Neural cell (in vitro differentiated cells): ENCODE measurements at regions not wholly inside any gene's neighbourhood (a gene's known extent, or its start where the extent isn't known, plus 50 kb on each side); places are given as distances from the start of the nearest gene placed in this dataset.

Source experiments
- H2AFZ ChIP-seq: fragments of 200-600, 300-800 bp; sonication (generic), shearing (Covaris generic); 2 replicates; pipeline ENCODE4 v1.6.0; 2014; ENCODE audit warnings: low read depth, mild to moderate bottlenecking, antibody characterized with exemption, low read length, moderate library complexity
- H3F3A ChIP-seq: fragments of 200-600 bp; shearing (Covaris generic); 2 replicates; pipeline ENCODE4 v1.6.1; 2016; ENCODE audit warnings: mild to moderate bottlenecking, moderate library complexity, mixed read lengths, antibody characterized with exemption, low read length; ENCODE audit not compliant: insufficient read depth, poor library complexity, severe bottlenecking
- H3K27ac ChIP-seq: fragments of 200-600, 300-800 bp; sonication (generic), shearing (Covaris generic); 2 replicates; pipeline ENCODE4 v1.5.1; 2014; ENCODE audit warnings: mild to moderate bottlenecking, low read length, moderate library complexity
- H3K27me3 ChIP-seq: fragments of 300-800, 200-600 bp; sonication (generic), shearing (Covaris generic); 2 replicates; pipeline ENCODE4 v1.6.0; 2014; ENCODE audit warnings: mild to moderate bottlenecking, low read depth, low read length, moderate library complexity; ENCODE audit not compliant: insufficient read depth
- H3K36me3 ChIP-seq: fragments of 300-800, 200-600 bp; sonication (generic), shearing (Covaris generic); 2 replicates; pipeline ENCODE4 v1.5.1; 2014; ENCODE audit warnings: mild to moderate bottlenecking, antibody characterized with exemption, low read length, moderate library complexity; ENCODE audit not compliant: insufficient read depth
- H3K4me2 ChIP-seq: fragments of 300-800, 200-600 bp; sonication (generic), shearing (Covaris generic); 2 replicates; pipeline ENCODE4 v1.6.0; 2014; ENCODE audit warnings: mild to moderate bottlenecking, low read length
- H3K4me3 ChIP-seq: fragments of 300-800, 200-600 bp; sonication (generic), shearing (Covaris generic); 2 replicates; pipeline ENCODE4 v1.5.1; 2014; ENCODE audit warnings: mild to moderate bottlenecking, low read length, moderate library complexity
- H3K79me2 ChIP-seq: fragments of 200-600 bp; shearing (Covaris generic); replicated peaks from 2 replicates; pipeline ENCODE4 v1.6.0; 2014; ENCODE audit warnings: mild to moderate bottlenecking, low read length, moderate library complexity; ENCODE audit not compliant: insufficient read depth
- H3K9ac ChIP-seq: fragments of 300-800, 200-600 bp; sonication (generic), shearing (Covaris generic); 2 replicates; pipeline ENCODE4 v1.6.1; 2016; ENCODE audit warnings: mild to moderate bottlenecking, low read length, mixed read lengths
- H3K9me2 ChIP-seq: fragments of 200-600 bp; shearing (Covaris generic); 2 replicates; pipeline ENCODE4 v1.6.1; 2016; ENCODE audit warnings: mild to moderate bottlenecking, low read length, mixed read lengths; ENCODE audit not compliant: insufficient read depth
- H3K9me3 ChIP-seq: fragments of 200-600, 300-800 bp; sonication (generic), shearing (Covaris generic); 2 replicates; pipeline ENCODE4 v1.6.1; 2016; ENCODE audit warnings: mild to moderate bottlenecking, mixed run types, low read length, moderate library complexity, mixed read lengths
- H4K20me1 ChIP-seq: fragments of 200-600 bp; shearing (Covaris generic); 2 replicates; pipeline ENCODE4 v1.6.1; 2016; ENCODE audit warnings: mild to moderate bottlenecking, mixed run types; ENCODE audit not compliant: insufficient read depth
- EP300 ChIP-seq: fragments of 450-650 bp; conservative IDR thresholded peaks from 2 replicates; pipeline ENCODE4 v1.6.1; 2014; ENCODE audit warnings: antibody characterized with exemption, mild to moderate bottlenecking, moderate library complexity; ENCODE audit not compliant: poor library complexity, severe bottlenecking
- EZH2 ChIP-seq: fragments of 200-600, 300-800 bp; shearing (Covaris generic), sonication (generic); IDR thresholded peaks from 2 replicates; pipeline ENCODE4 v1.6.1; 2014; ENCODE audit warnings: antibody characterized with exemption, low read length, borderline replicate concordance, mild to moderate bottlenecking; ENCODE audit not compliant: insufficient read depth, poor library complexity, severe bottlenecking
- MXI1 ChIP-seq: fragments of 450-650 bp; conservative IDR thresholded peaks from 2 replicates; pipeline ENCODE4 v1.6.1; 2014; ENCODE audit warnings: antibody characterized with exemption, mild to moderate bottlenecking; ENCODE audit not compliant: poor library complexity, severe bottlenecking
- POLR2AphosphoS5 ChIP-seq: IDR thresholded peaks from 2 replicates; pipeline ENCODE4 v1.6.1; 2012
- RAD21 ChIP-seq: fragments of 450-650 bp; conservative IDR thresholded peaks from 2 replicates; pipeline ENCODE4 v1.6.1; 2014; ENCODE audit warnings: antibody characterized with exemption, mild to moderate bottlenecking, moderate library complexity
- SMC3 ChIP-seq: fragments of 450-650 bp; conservative IDR thresholded peaks from 2 replicates; pipeline ENCODE4 v1.6.1; 2014; ENCODE audit warnings: antibody characterized with exemption, mild to moderate bottlenecking, moderate library complexity; ENCODE audit not compliant: poor library complexity
- TAF1 ChIP-seq: IDR thresholded peaks from 2 replicates; pipeline ENCODE4 v1.6.1; 2012; ENCODE audit warnings: low read depth
- TF ChIP-seq, protein P1 (sequence below): IDR thresholded peaks from 2 replicates; pipeline ENCODE4 v1.6.1; 2012; ENCODE audit warnings: borderline replicate concordance
- TF ChIP-seq, protein P2 (sequence below): fragments of 450-650 bp; IDR thresholded peaks from 2 replicates; pipeline ENCODE4 v1.5.1; 2014; ENCODE audit warnings: antibody characterized with exemption, mild to moderate bottlenecking, moderate library complexity; ENCODE audit not compliant: poor library complexity, severe bottlenecking

DNA sequence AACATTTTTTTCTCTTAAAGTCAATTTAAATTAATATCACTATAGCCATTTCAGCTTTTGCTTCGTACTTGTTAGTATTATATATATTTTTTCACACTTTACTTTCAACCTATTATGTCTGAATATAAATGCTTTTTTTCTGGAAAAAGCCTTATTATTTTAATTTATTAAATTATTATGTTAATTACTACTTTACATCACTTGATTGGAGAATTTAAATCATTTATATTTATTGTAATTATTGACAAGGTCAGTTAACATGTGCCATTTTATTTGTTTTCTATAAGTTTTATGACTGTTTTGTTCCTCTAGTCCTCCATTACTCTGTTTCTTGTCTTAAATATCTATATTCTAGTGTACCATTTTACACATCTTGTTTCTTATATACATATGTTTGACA, 1333.4 kb upstream of the MIR17HG start:
- H3K79me2 ChIP-seq = no peaks in the 10 kb centered on the region
- H3K27ac ChIP-seq = no peak overlapping the region
- H3K4me2 ChIP-seq = no peak overlapping the region
- H3K27me3 ChIP-seq = no peaks in the 10 kb centered on the region
- H2AFZ ChIP-seq = no peak overlapping the region
- H4K20me1 ChIP-seq = no peaks in the 10 kb centered on the region
- H3K4me3 ChIP-seq = no peak overlapping the region
- H3K36me3 ChIP-seq = no peaks in the 10 kb centered on the region
- H3K9ac ChIP-seq = no peak overlapping the region
- TF ChIP-seq EP300 (no peak), POLR2AphosphoS5 (no peak), MXI1 (no peak)
- H3K9me3 ChIP-seq = no peaks in the 10 kb centered on the region
- no peaks in the 10 kb centered on the region for H3K9me2 ChIP-seq
- no peaks in the 10 kb centered on the region for H3F3A ChIP-seq

DNA sequence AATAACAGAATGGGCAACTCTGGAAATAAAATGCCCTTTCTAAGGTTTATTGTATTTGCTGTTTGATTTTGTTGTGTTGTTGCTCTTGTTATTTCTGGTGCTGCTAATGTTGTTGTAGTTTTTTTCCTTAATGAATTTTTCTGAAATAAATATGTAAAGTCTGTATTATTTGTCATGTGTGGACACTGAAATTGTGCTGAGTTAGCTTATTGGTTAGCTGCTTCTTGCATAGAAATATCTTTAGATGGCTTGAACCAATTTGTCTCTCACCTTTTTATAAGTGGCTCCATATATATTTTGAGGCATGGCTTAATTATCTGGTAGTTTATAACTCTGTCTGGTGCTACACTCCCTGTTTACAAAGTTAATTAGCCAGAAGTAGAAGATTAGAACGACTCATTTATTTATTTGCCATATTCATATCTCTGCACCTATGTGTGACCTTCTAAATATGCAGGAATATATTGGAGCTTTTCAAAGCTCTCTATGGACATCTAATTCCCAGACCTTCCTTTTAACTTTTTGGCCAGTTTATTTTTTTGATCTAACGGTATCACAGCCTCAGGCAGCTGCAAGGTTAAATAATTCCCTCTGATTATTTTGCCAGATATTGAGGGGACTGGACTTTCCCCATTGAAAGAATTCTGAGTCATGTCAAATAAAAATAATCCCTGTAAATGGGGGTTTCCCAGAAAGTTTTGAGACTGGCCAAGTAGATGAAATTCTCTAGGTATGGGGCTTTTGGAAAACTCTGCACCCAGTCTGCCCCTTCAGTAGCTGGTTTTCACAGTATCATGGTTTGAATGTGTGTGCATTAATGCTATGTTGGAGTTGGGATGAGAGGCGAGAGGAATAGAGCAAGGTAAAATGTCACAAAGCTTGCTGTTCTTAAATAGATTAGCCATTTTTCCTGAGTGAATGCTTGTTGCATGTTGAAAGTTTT, 1331.7 kb upstream of the MIR17HG start:
- H2AFZ ChIP-seq = no peak overlapping the region
- no peak for TF ChIP-seq TAF1
- TF ChIP-seq RAD21 = no peak
- H3F3A ChIP-seq = peaks cover 1% of the 10 kb centered on the region

DNA sequence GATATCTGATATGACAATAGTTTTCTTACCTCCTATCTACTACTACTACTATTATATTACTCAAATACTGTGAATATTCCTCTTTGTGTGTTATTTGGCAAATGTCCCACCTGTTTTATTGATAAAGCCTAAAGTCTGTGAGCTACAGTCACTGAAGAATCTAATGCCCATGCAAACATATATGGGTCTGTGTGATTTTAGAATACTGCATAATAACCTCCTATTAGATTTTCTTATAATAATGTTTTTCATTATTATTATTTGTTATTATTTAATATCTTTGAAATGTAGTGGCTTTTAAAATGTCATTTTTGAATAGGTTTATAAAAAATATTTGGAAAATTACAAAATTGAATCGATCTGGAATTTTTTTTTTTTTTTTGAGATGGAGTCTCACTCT, 1330.8 kb upstream of the MIR17HG start:
- no peaks in the 10 kb centered on the region for H3K79me2 ChIP-seq
- no peaks in the 10 kb centered on the region for H4K20me1 ChIP-seq
- H3K9me2 ChIP-seq = no peaks in the 10 kb centered on the region
- no peaks in the 10 kb centered on the region for H3K27me3 ChIP-seq
- peaks cover 7% of the 10 kb centered on the region for H3F3A ChIP-seq
- no peak overlapping the region for H3K4me2 ChIP-seq
- no peak overlapping the region for H2AFZ ChIP-seq
- no peak overlapping the region for H3K4me3 ChIP-seq
- H3K36me3 ChIP-seq = no peaks in the 10 kb centered on the region
- no peak overlapping the region for H3K9ac ChIP-seq
- H3K27ac ChIP-seq = no peak overlapping the region
- H3K9me3 ChIP-seq = no peaks in the 10 kb centered on the region
- TF ChIP-seq, protein P1, sequence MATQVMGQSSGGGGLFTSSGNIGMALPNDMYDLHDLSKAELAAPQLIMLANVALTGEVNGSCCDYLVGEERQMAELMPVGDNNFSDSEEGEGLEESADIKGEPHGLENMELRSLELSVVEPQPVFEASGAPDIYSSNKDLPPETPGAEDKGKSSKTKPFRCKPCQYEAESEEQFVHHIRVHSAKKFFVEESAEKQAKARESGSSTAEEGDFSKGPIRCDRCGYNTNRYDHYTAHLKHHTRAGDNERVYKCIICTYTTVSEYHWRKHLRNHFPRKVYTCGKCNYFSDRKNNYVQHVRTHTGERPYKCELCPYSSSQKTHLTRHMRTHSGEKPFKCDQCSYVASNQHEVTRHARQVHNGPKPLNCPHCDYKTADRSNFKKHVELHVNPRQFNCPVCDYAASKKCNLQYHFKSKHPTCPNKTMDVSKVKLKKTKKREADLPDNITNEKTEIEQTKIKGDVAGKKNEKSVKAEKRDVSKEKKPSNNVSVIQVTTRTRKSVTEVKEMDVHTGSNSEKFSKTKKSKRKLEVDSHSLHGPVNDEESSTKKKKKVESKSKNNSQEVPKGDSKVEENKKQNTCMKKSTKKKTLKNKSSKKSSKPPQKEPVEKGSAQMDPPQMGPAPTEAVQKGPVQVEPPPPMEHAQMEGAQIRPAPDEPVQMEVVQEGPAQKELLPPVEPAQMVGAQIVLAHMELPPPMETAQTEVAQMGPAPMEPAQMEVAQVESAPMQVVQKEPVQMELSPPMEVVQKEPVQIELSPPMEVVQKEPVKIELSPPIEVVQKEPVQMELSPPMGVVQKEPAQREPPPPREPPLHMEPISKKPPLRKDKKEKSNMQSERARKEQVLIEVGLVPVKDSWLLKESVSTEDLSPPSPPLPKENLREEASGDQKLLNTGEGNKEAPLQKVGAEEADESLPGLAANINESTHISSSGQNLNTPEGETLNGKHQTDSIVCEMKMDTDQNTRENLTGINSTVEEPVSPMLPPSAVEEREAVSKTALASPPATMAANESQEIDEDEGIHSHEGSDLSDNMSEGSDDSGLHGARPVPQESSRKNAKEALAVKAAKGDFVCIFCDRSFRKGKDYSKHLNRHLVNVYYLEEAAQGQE = no peak
- TF ChIP-seq EZH2 (no peak), SMC3 (no peak), RAD21 (no peak), EP300 (no peak), POLR2AphosphoS5 (no peak), MXI1 (no peak), TAF1 (no peak)
- TF ChIP-seq, protein P2, sequence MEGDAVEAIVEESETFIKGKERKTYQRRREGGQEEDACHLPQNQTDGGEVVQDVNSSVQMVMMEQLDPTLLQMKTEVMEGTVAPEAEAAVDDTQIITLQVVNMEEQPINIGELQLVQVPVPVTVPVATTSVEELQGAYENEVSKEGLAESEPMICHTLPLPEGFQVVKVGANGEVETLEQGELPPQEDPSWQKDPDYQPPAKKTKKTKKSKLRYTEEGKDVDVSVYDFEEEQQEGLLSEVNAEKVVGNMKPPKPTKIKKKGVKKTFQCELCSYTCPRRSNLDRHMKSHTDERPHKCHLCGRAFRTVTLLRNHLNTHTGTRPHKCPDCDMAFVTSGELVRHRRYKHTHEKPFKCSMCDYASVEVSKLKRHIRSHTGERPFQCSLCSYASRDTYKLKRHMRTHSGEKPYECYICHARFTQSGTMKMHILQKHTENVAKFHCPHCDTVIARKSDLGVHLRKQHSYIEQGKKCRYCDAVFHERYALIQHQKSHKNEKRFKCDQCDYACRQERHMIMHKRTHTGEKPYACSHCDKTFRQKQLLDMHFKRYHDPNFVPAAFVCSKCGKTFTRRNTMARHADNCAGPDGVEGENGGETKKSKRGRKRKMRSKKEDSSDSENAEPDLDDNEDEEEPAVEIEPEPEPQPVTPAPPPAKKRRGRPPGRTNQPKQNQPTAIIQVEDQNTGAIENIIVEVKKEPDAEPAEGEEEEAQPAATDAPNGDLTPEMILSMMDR = no peak

More for the DNA sequence above, 1331.7 kb upstream of the MIR17HG start:
- no peaks in the 10 kb centered on the region for H4K20me1 ChIP-seq
- no peak overlapping the region for H3K4me3 ChIP-seq
- no peaks in the 10 kb centered on the region for H3K79me2 ChIP-seq
- no peaks in the 10 kb centered on the region for H3K27me3 ChIP-seq
- H3K4me2 ChIP-seq = no peak overlapping the region
- no peak overlapping the region for H3K9ac ChIP-seq
- no peaks in the 10 kb centered on the region for H3K9me3 ChIP-seq
- no peaks in the 10 kb centered on the region for H3K9me2 ChIP-seq
- H3K27ac ChIP-seq = no peak overlapping the region
- H3K36me3 ChIP-seq = no peaks in the 10 kb centered on the region
